WTC11 (cell line): ENCODE measurements at regions not wholly inside any gene's neighbourhood (a gene's known extent, or its start where the extent isn't known, plus 50 kb on each side); places are given as distances from the start of the nearest gene placed in this dataset.

ENCODE experiments used
- CREM ChIP-seq: sonication (generic); formaldehyde crosslinking; IDR thresholded peaks from 2 replicates; pipeline ENCODE4 v1.8.1; 2022; ENCODE audit warnings: mild to moderate bottlenecking, missing genetic modification reagents, moderate library complexity
- CTCF ChIP-seq: fragments of 200-600 bp; IDR thresholded peaks from 2 replicates; pipeline ENCODE4 v1.8.0; 2022; ENCODE audit warnings: antibody characterized with exemption
- MAX ChIP-seq: sonication (generic); formaldehyde crosslinking; IDR thresholded peaks from 2 replicates; pipeline ENCODE4 v1.8.0; 2022; ENCODE audit warnings: mild to moderate bottlenecking, missing genetic modification reagents

GRCh38 chr3:166663194-166663593 lies 716.9 kb downstream of the ZBBX start:
- TF ChIP-seq CTCF (no peak), MAX (no peak), CREM (CRISPR knock-in tag) (no peak)
